Transverse colon (tissue), 4 donors: ENCODE measurements at regions not wholly inside any gene's neighbourhood (a gene's known extent, or its start where the extent isn't known, plus 50 kb on each side); places are given as distances from the start of the nearest gene placed in this dataset.

Source experiments
- DNase-seq: peaks from one replicate; pipeline ENCODE4 v3.0.0-alpha.2; 2019
- H3K27ac ChIP-seq, 4 donors: fragments of 200-600 bp; sonication (generic); 2 replicates each; pipeline ENCODE4 v1.5.1; 2016 to 2018; ENCODE audit warnings: inconsistent platforms in 4 of 4
- H3K27me3 ChIP-seq: fragments of 200-600 bp; sonication (generic); 2 replicates; pipeline ENCODE4 v1.5.1; 2017; ENCODE audit warnings: inconsistent platforms
- H3K36me3 ChIP-seq, 4 donors: fragments of 200-600 bp; sonication (generic); 2 replicates each; pipeline ENCODE4 v1.5.1; 2017 to 2019; ENCODE audit warnings: inconsistent platforms in 4 of 4
- H3K4me1 ChIP-seq, 4 donors: fragments of 200-600 bp; sonication (generic); 2 replicates each; pipeline ENCODE4 v1.5.1; 2017 to 2020; ENCODE audit warnings: inconsistent platforms in 4 of 4
- H3K4me3 ChIP-seq, 4 donors: fragments of 200-600 bp; sonication (generic); 1 replicate in 1 of 4; 2 replicates in 3 of 4; pipeline versions ENCODE4 v1.5.1 to v1.6.1; 2017 to 2019; ENCODE audit warnings: inconsistent platforms in 4 of 4
- H3K9me3 ChIP-seq, 2 donors: fragments of 200-600 bp; sonication (generic); 2 replicates each; pipeline ENCODE4 v1.5.1; 2017 to 2019; ENCODE audit warnings: inconsistent platforms in 2 of 2
- EP300 ChIP-seq: sonication (generic); formaldehyde crosslinking; IDR thresholded peaks from one replicate; pipeline ENCODE4 v1.6.1; 2017; ENCODE audit warnings: antibody characterized with exemption, low read depth
- POLR2A ChIP-seq: fragments of 450-650 bp; IDR thresholded peaks from one replicate; pipeline ENCODE4 v1.6.1; 2016; ENCODE audit warnings: antibody characterized with exemption, mild to moderate bottlenecking, moderate library complexity
- POLR2AphosphoS5 ChIP-seq, 3 donors: sonication (generic); formaldehyde crosslinking; IDR thresholded peaks; one replicate each; pipeline ENCODE4 v1.6.1; 2016; ENCODE audit warnings: antibody characterized with exemption in 3 of 3
- WGBS, 2 donors: methylation state at CpG; one replicate each; pipeline ENCODE4 v1.1.5; 2018; ENCODE audit warnings: low coverage in 1 of 2; 5-methylcytosine and 5-hydroxymethylcytosine counted together
- in situ Hi-C, 4 donors: fragments of 200-750 bp; cut with MboI; loops; one replicate each; pipeline versions ENCODE4 v1.15.0 to v1.15.1; 2017; ENCODE audit warnings: low sequenced_read_pairs in 3 of 4, low pct_ligation_motif_present in 1 of 4, low pct_unique_long_range_greater_than_20kb in 1 of 4
- intact Hi-C: fragments of 100-400 bp; cut with DNase I; formaldehyde crosslinking; loops from one replicate; pipeline ENCODE4 v1.15.1; 2023; ENCODE audit warnings: low total_unique reads
- TF ChIP-seq, protein P1 (sequence below), 5 experiments: fragments of 200-600 bp in 3 of 5; fragments of 450-650 bp in 2 of 5; sonication (generic) in 3 of 5; IDR thresholded peaks; 1 replicate in 2 of 5; 2 replicates in 3 of 5; pipeline ENCODE4 v1.5.1; 2016 to 2017; ENCODE audit warnings: antibody characterized with exemption in 5 of 5, inconsistent platforms in 3 of 5, mild to moderate bottlenecking in 2 of 5, moderate library complexity in 1 of 5

GRCh38 chr9:73265876-73266275, 114.2 kb downstream of the ANXA1 start:
- no peak overlapping the region for H3K4me3 ChIP-seq
- no peaks in the 10 kb centered on the region for H3K9me3 ChIP-seq
- no peak for DNase-seq
- H3K36me3 ChIP-seq: no peaks in the 10 kb centered on the region
- no peaks in the 10 kb centered on the region for H3K4me1 ChIP-seq
- no peaks in the 10 kb centered on the region for H3K27me3 ChIP-seq
- H3K27ac ChIP-seq: no peak overlapping the region
- 87% methylated on average over 4 of the region's 4 CpGs; no CpG with 5 or more reads in 1 of the 2 donors for WGBS, 2 donors
- TF ChIP-seq POLR2AphosphoS5 (IDR thresholded peaks at IDR 0.05): no peak
- no peak for TF ChIP-seq POLR2A
- TF ChIP-seq, protein P1, sequence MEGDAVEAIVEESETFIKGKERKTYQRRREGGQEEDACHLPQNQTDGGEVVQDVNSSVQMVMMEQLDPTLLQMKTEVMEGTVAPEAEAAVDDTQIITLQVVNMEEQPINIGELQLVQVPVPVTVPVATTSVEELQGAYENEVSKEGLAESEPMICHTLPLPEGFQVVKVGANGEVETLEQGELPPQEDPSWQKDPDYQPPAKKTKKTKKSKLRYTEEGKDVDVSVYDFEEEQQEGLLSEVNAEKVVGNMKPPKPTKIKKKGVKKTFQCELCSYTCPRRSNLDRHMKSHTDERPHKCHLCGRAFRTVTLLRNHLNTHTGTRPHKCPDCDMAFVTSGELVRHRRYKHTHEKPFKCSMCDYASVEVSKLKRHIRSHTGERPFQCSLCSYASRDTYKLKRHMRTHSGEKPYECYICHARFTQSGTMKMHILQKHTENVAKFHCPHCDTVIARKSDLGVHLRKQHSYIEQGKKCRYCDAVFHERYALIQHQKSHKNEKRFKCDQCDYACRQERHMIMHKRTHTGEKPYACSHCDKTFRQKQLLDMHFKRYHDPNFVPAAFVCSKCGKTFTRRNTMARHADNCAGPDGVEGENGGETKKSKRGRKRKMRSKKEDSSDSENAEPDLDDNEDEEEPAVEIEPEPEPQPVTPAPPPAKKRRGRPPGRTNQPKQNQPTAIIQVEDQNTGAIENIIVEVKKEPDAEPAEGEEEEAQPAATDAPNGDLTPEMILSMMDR (IDR thresholded peaks at IDR 0.05): no peak
- no peak for TF ChIP-seq EP300
- in situ Hi-C loops (no loop called here), intact Hi-C loops (no loop called here)

DNA sequence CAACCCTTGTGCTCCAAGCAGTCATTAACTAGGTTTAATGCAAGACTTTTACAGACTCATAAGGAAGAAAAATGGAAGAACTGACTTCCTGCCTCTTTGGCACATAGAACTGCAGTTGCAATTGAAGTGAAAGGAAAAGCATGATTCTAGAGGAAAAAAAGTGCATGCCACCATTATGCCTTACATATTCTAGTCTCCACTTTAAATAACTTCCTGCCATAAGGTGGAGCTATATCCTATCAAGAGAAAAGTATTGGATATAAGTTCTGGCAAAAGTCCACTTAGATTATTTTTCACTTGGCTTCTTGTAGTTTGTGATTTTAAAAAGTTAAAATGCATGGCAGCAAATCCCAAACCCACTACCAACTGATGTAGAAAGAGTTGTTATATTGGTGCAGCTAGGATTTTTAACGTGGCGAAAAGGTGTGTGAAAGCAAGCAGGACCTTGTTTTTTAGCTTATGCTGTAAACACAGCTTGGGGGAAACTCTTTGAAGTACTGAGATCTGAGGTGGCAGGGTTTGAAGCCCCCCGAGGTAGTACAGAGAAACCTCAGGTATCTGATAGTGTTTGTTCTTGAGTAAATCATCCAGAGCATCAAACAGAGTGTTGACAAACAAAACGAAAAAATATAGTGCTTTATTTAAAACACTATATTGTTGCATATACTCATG, 117.9 kb downstream of the ANXA1 start:
- in situ Hi-C loops: no loop called here
- Histone ChIP-seq H3K36me3 (no peaks in the 10 kb centered on the region), H3K4me3 (no peak overlapping the region), H3K4me1 (no peaks in the 10 kb centered on the region), H3K9me3 (no peaks in the 10 kb centered on the region), H3K27ac (no peak overlapping the region), H3K27me3 (no peaks in the 10 kb centered on the region)
- intact Hi-C loops: no loop called here
- no peak for DNase-seq
- TF ChIP-seq POLR2AphosphoS5 (IDR thresholded peaks at IDR 0.05): no peak
- TF ChIP-seq EP300: no peak
- 47 to 50% methylated on average over 4 of the region's 4 CpGs for WGBS, 2 donors

DNA sequence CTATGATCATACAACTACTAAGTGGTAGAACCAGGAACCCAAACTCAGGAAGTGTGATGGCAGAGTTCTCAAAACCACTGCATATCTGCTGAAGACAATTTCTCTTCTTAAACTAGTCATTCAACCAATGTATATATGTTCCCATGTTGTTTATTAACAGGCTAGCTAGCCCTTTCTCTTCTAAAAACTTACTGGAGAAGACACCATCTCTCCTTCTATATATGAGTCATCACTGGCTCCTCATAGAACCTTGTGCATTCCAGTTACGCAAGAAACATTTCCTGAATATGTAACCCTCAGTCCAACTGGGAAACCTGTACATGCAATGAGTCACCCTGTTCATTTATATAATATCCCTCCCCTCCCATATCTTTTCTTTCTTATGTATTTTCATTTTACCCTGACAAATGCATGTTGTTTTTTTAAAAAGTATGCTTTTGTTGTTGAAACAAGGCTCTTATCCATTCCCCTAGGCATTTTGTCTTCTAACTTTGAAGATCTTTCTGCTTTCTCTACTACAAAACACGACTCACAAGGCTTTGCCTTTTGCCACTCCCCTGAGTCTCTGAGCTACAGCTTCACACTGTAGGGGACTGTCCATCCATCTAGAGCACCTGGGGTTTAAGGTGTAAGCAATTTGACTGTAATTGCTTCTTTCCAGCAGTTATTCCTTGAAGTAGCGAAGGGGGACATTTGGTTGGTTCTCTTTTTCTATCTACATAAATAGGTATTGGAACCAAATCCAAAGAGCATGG, 119.5 kb downstream of the ANXA1 start:
- H3K4me1 ChIP-seq: no peaks in the 10 kb centered on the region
- no peaks in the 10 kb centered on the region for H3K36me3 ChIP-seq
- no peak for DNase-seq
- TF ChIP-seq POLR2A (no peak), EP300 (no peak), POLR2AphosphoS5 (IDR thresholded peaks at IDR 0.05) (no peak)
- TF ChIP-seq, protein P1 (IDR thresholded peaks at IDR 0.05): no peak
- WGBS, 2 donors: 61 to 71% methylated on average over 3 of the region's 3 CpGs
- no peak overlapping the region for H3K27ac ChIP-seq
- H3K27me3 ChIP-seq: no peaks in the 10 kb centered on the region
- intact Hi-C loops (no loop called here), in situ Hi-C loops (no loop called here)
- H3K9me3 ChIP-seq: no peaks in the 10 kb centered on the region
- H3K4me3 ChIP-seq: no peak overlapping the region

GRCh38 chr9:73280113-73280512, 128.4 kb downstream of the ANXA1 start:
- Histone ChIP-seq H3K9me3 (no peaks in the 10 kb centered on the region), H3K36me3 (no peaks in the 10 kb centered on the region), H3K27me3 (no peaks in the 10 kb centered on the region), H3K4me3 (no peak overlapping the region), H3K4me1 (no peaks in the 10 kb centered on the region), H3K27ac (no peak overlapping the region)
- no peak for DNase-seq
- intact Hi-C loops: no loop called here
- WGBS, 2 donors: 54 to 55% methylated on average over 3 of the region's 3 CpGs
- in situ Hi-C loops: no loop called here
- TF ChIP-seq, protein P1 (IDR thresholded peaks at IDR 0.05): no peak
- TF ChIP-seq POLR2A: no peak
- no peak for TF ChIP-seq EP300
- no peak for TF ChIP-seq POLR2AphosphoS5 (IDR thresholded peaks at IDR 0.05)
